H9 (cell line): ENCODE measurements at regions not wholly inside any gene's neighbourhood (a gene's known extent, or its start where the extent isn't known, plus 50 kb on each side); places are given as distances from the start of the nearest gene placed in this dataset.

Source experiments
- DNase-seq: peaks from one replicate; pipeline ENCODE4 v3.0.0-alpha.2; 2017
- H2AFZ ChIP-seq: one replicate; pipeline ENCODE4 v1.6.1; 2013; ENCODE audit warnings: mild to moderate bottlenecking, low read length, control low read depth, moderate library complexity
- H2AK5ac ChIP-seq: 2 replicates; pipeline ENCODE4 v1.6.1; 2013; ENCODE audit warnings: low read length, control low read depth, mixed read lengths; ENCODE audit not compliant: insufficient read length
- H2BK120ac ChIP-seq: one replicate; pipeline ENCODE4 v1.6.1; 2013; ENCODE audit warnings: low read depth, mild to moderate bottlenecking, low read length, control low read depth, inconsistent platforms; ENCODE audit not compliant: poor library complexity, severe bottlenecking
- H2BK12ac ChIP-seq: 2 replicates; pipeline ENCODE4 v1.6.1; 2013; ENCODE audit warnings: low read length, control low read depth, mixed read lengths, low read depth; ENCODE audit not compliant: insufficient read length
- H2BK15ac ChIP-seq: 2 replicates; pipeline ENCODE4 v1.6.1; 2013; ENCODE audit warnings: low read depth, low read length, control low read depth
- H2BK20ac ChIP-seq: one replicate; pipeline ENCODE4 v1.6.1; 2013; ENCODE audit warnings: low read depth, mild to moderate bottlenecking, low read length, control low read depth, inconsistent platforms; ENCODE audit not compliant: poor library complexity, severe bottlenecking
- H2BK5ac ChIP-seq: 2 replicates; pipeline ENCODE4 v1.6.1; 2013; ENCODE audit warnings: low read length, control low read depth, mixed read lengths; ENCODE audit not compliant: insufficient read length
- H3K14ac ChIP-seq: 2 replicates; pipeline ENCODE4 v1.6.1; 2013; ENCODE audit warnings: low read length, control low read depth; ENCODE audit not compliant: insufficient read depth
- H3K18ac ChIP-seq: 2 replicates; pipeline ENCODE4 v1.6.1; 2013; ENCODE audit warnings: low read depth, mild to moderate bottlenecking, mixed read lengths, low read length, control low read depth; ENCODE audit not compliant: insufficient read length
- H3K23ac ChIP-seq: 2 replicates; pipeline ENCODE4 v1.6.1; 2013; ENCODE audit warnings: low read length, control low read depth, mixed read lengths, low read depth; ENCODE audit not compliant: insufficient read length
- H3K23me2 ChIP-seq: 2 replicates; pipeline ENCODE4 v1.6.1; 2013; ENCODE audit warnings: low read depth, mild to moderate bottlenecking, mixed read lengths, low read length, control low read depth; ENCODE audit not compliant: insufficient read length, poor library complexity, severe bottlenecking
- H3K27ac ChIP-seq: 2 replicates; pipeline ENCODE4 v1.5.1; 2013; ENCODE audit warnings: low read length, control low read depth, mixed read lengths, low read depth; ENCODE audit not compliant: insufficient read length
- H3K27me3 ChIP-seq: 2 replicates; pipeline ENCODE4 v1.6.1; 2013; ENCODE audit warnings: low read length, control low read depth, inconsistent platforms; ENCODE audit not compliant: insufficient read depth
- H3K4ac ChIP-seq: 2 replicates; pipeline ENCODE4 v1.6.1; 2013; ENCODE audit warnings: low read depth, mild to moderate bottlenecking, control low read depth, inconsistent platforms, low read length, moderate library complexity
- H3K4me1 ChIP-seq: 2 replicates; pipeline ENCODE4 v1.6.1; 2013; ENCODE audit warnings: low read length, control low read depth, inconsistent platforms; ENCODE audit not compliant: insufficient read depth
- H3K4me2 ChIP-seq: 2 replicates; pipeline ENCODE4 v1.6.1; 2013; ENCODE audit warnings: low read length, control low read depth, mixed read lengths; ENCODE audit not compliant: insufficient read length, insufficient read depth
- H3K56ac ChIP-seq: 2 replicates; pipeline ENCODE4 v1.6.1; 2013; ENCODE audit warnings: low read depth, mild to moderate bottlenecking, mixed read lengths, low read length, control low read depth; ENCODE audit not compliant: insufficient read length
- H3K79me1 ChIP-seq: 2 replicates; pipeline ENCODE4 v1.6.1; 2013; ENCODE audit warnings: low read depth, mild to moderate bottlenecking, moderate library complexity, low read length, control low read depth, inconsistent platforms; ENCODE audit not compliant: insufficient read depth, poor library complexity, severe bottlenecking
- H3K79me2 ChIP-seq: 2 replicates; pipeline ENCODE4 v1.6.1; 2013; ENCODE audit warnings: low read length, control low read depth, inconsistent platforms; ENCODE audit not compliant: insufficient read depth
- H3K9ac ChIP-seq: 2 replicates; pipeline ENCODE4 v1.6.1; 2013; ENCODE audit warnings: low read length, control low read depth, mixed read lengths; ENCODE audit not compliant: insufficient read length; ENCODE audit errors: extremely low read depth
- H3K9me3 ChIP-seq: one replicate; pipeline ENCODE4 v1.6.1; 2013; ENCODE audit warnings: low read depth, low read length, inconsistent platforms; ENCODE audit not compliant: control insufficient read depth
- H3T11ph ChIP-seq: one replicate; pipeline ENCODE4 v1.6.1; 2013; ENCODE audit warnings: mild to moderate bottlenecking, low read length, control low read depth, inconsistent platforms
- H4K20me1 ChIP-seq: one replicate; pipeline ENCODE4 v1.6.1; 2013; ENCODE audit not compliant: control insufficient read depth, insufficient read length, insufficient read depth
- H4K5ac ChIP-seq: 2 replicates; pipeline ENCODE4 v1.6.1; 2013; ENCODE audit warnings: low read depth, mild to moderate bottlenecking, mixed read lengths, low read length, control low read depth; ENCODE audit not compliant: insufficient read length
- H4K8ac ChIP-seq: replicated peaks from 2 replicates; pipeline ENCODE4 v1.6.1; 2013; ENCODE audit warnings: low read length, control low read depth, mixed read lengths, low read depth; ENCODE audit not compliant: insufficient read length
- H4K91ac ChIP-seq: 2 replicates; pipeline ENCODE4 v1.6.1; 2013; ENCODE audit warnings: low read depth, mild to moderate bottlenecking, moderate library complexity, mixed read lengths, low read length, control low read depth; ENCODE audit not compliant: insufficient read length
- H3K27ac Mint-ChIP-seq, 3 experiments: 2 replicates in 2 of 3; 3 replicates in 1 of 3; pipeline ENCODE4 v1.8.0; 2020 to 2021; ENCODE audit warnings: mixed read lengths in 3 of 3, mild to moderate bottlenecking in 1 of 3, moderate library complexity in 1 of 3
- H3K27me3 Mint-ChIP-seq: 2 replicates; pipeline ENCODE4 v1.8.0; 2021; ENCODE audit warnings: low read depth, mild to moderate bottlenecking, moderate library complexity, mixed read lengths
- H3K36me3 Mint-ChIP-seq, 3 experiments: 2 replicates in 2 of 3; 3 replicates in 1 of 3; pipeline ENCODE4 v1.8.0; 2020 to 2021; ENCODE audit warnings: low read depth in 3 of 3, mixed read lengths in 3 of 3; ENCODE audit not compliant: insufficient read depth in 1 of 3
- H3K4me1 Mint-ChIP-seq, 2 experiments: 2 replicates each; pipeline ENCODE4 v1.8.0; 2020; ENCODE audit warnings: mixed read lengths in 2 of 2
- H3K4me3 Mint-ChIP-seq, 2 experiments: 2 replicates in 1 of 2; 3 replicates in 1 of 2; pipeline ENCODE4 v1.8.0; 2020 to 2021; ENCODE audit warnings: mild to moderate bottlenecking in 2 of 2, mixed read lengths in 2 of 2, moderate library complexity in 1 of 2
- H3K9me3 Mint-ChIP-seq, 2 experiments: 2 replicates in 1 of 2; 3 replicates in 1 of 2; pipeline ENCODE4 v1.8.0; 2020; ENCODE audit warnings: mild to moderate bottlenecking in 2 of 2, mixed read lengths in 2 of 2, moderate library complexity in 1 of 2
- WGBS: extraction: QIAGEN DNeasy Blood & Tissue Kit; methylation state at CpG from one replicate; pipeline ENCODE4 v1.1.7; 2013; ENCODE audit warnings: missing lambda C conversion rate, low lambda C conversion rate, mixed read lengths; ENCODE audit not compliant: insufficient read length; ENCODE audit errors: extremely low coverage; 5-methylcytosine and 5-hydroxymethylcytosine counted together
- TF ChIP-seq, protein P1 (sequence below): fragments of 200-600 bp; sonication (generic); conservative IDR thresholded peaks from 3 replicates; pipeline ENCODE4 v1.8.0; 2021; ENCODE audit warnings: antibody characterized with exemption, mild to moderate bottlenecking

DNA sequence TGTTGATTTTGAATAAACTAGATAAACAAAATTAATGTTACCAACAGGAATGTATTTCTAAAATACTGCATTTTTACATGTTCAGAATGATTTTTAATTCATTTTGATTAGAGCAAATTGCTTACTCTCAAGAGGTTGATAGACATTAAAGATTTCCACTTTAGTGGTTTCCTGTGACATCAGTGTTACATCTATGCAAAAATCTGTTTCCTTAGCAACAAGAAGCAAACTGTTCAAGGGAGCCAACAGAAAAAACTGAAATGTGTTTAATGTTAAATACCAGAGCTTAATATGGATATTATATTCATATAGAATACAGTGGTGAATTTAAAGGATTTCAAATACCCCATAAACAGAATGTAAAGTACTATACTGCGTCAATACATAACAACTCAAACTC lies 277.8 kb downstream of the GABRG1 start:
- Histone ChIP-seq H3K9ac (no peak overlapping the region), H2BK20ac (no peak overlapping the region), H2BK12ac (no peak overlapping the region), H3K23me2 (no peaks in the 10 kb centered on the region), H3K4me1 (no peaks in the 10 kb centered on the region), H3K4ac (no peak overlapping the region), H3K9me3 (no peaks in the 10 kb centered on the region), H2AFZ (no peak overlapping the region), H2AK5ac (no peak overlapping the region), H4K91ac (no peak overlapping the region), H3K27me3 (no peaks in the 10 kb centered on the region), H4K5ac (no peak overlapping the region), H3K23ac (no peak overlapping the region), H3K14ac (no peak overlapping the region), H3K79me1 (no peaks in the 10 kb centered on the region), H3K4me2 (no peak overlapping the region), H4K20me1 (no peaks in the 10 kb centered on the region), H2BK120ac (no peak overlapping the region), H3K27ac (no peak overlapping the region), H3T11ph (no peak overlapping the region), H2BK15ac (no peak overlapping the region), H3K56ac (no peak overlapping the region), H4K8ac (no peak overlapping the region), H3K79me2 (no peaks in the 10 kb centered on the region), H2BK5ac (no peak overlapping the region), H3K18ac (no peak overlapping the region)
- Mint-ChIP-seq H3K4me1 (no peaks in the 10 kb centered on the region), H3K27me3 (no peaks in the 10 kb centered on the region), H3K4me3 (no peak overlapping the region), H3K9me3 (peaks cover 0 to 3% of the 10 kb centered on the region in 2 experiments; a peak in 3 of 5 replicates), H3K36me3 (peaks cover 0 to 1% (median 0%) of the 10 kb centered on the region in 3 experiments; a peak in 1 of 7 replicates), H3K27ac (no peak overlapping the region)
- DNase-seq = no peak
- TF ChIP-seq, protein P1, sequence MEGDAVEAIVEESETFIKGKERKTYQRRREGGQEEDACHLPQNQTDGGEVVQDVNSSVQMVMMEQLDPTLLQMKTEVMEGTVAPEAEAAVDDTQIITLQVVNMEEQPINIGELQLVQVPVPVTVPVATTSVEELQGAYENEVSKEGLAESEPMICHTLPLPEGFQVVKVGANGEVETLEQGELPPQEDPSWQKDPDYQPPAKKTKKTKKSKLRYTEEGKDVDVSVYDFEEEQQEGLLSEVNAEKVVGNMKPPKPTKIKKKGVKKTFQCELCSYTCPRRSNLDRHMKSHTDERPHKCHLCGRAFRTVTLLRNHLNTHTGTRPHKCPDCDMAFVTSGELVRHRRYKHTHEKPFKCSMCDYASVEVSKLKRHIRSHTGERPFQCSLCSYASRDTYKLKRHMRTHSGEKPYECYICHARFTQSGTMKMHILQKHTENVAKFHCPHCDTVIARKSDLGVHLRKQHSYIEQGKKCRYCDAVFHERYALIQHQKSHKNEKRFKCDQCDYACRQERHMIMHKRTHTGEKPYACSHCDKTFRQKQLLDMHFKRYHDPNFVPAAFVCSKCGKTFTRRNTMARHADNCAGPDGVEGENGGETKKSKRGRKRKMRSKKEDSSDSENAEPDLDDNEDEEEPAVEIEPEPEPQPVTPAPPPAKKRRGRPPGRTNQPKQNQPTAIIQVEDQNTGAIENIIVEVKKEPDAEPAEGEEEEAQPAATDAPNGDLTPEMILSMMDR = no peak
- WGBS = no CpG with 5 or more reads among the region's 1 CpG
